ENCODE measurements at regions not wholly inside any gene's neighbourhood (a gene's known extent, or its start where the extent isn't known, plus 50 kb on each side); places are given as distances from the start of the nearest gene placed in this dataset.

DNA sequence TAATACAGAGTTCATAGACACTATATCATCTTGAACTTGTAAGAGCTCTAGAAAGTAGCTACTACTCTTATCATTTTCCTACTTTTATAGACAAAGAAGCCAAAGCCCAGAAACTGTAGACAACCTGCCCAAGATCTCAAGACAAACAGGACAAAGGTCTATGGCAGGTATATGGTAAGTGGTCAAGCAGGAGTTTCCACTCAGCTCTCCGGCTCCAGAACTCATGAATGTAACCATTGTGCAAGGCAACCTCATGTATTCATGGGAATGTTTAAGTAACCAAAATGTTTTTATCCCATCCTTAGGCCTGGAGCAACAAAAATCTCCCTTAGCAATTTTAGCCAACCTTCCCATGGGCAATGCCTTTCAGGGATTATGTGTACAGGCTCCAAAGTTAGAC lies 163.4 kb upstream of the PUM3 start:
- no peak overlapping the region for H3K27ac Mint-ChIP-seq
- no peaks in the 10 kb centered on the region for H3K36me3 Mint-ChIP-seq
- Histone ChIP-seq H3F3A (ENCODE audit: low read depth) (no peaks in the 10 kb centered on the region), H3K27me3 (no peaks in the 10 kb centered on the region), H3K4me1 (no peaks in the 10 kb centered on the region), H3K27ac (no peak overlapping the region), H2AFZ (replicated peaks) (no peak overlapping the region), H4K20me1 (ENCODE audit: low read depth) (no peaks in the 10 kb centered on the region), H3K9ac (no peak overlapping the region), H3K36me3 (no peaks in the 10 kb centered on the region), H3K79me2 (ENCODE audit: low read depth) (no peaks in the 10 kb centered on the region), H3K4me2 (no peak overlapping the region), H3K9me3 (ENCODE audit: low read depth) (no peaks in the 10 kb centered on the region), H3K4me3 (no peak overlapping the region)
- H3K4me3 Mint-ChIP-seq: no peak overlapping the region
- no peaks in the 10 kb centered on the region for H3K9me3 Mint-ChIP-seq
- TF ChIP-seq EZH2phosphoT487 (IDR thresholded peaks at IDR 0.05): no peak
- no peak for TF ChIP-seq CTCF (IDR thresholded peaks at IDR 0.05)
- TF ChIP-seq EZH2 (IDR thresholded peaks at IDR 0.05): no peak
- H3K4me1 Mint-ChIP-seq: peaks cover 3% of the 10 kb centered on the region
- H3K27me3 Mint-ChIP-seq (ENCODE audit: insufficient read depth, low read depth): no peaks in the 10 kb centered on the region
- DNase-seq (ENCODE audit: low spot score): no peak

DNA sequence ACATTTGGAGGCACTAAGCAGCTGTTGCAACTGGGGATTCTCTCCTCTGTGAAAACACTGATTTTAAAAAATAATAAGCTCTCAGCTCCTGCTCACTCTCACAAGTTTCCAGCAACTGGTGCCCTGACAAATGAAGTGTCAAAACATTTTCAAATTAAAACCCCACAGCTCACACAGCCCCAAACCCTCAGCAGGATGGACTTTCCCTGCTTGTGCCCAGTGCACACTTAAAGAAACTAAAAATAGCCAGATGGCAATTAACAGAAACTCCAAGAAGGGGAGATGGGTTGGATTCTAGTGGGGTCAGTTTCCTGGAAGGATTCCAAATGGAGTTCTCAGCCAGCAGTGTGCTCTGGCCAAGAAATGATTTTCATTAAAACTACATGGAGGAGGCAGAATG lies 163.0 kb upstream of the PUM3 start:
- Histone ChIP-seq H3K36me3 (no peaks in the 10 kb centered on the region), H3K79me2 (ENCODE audit: low read depth) (no peaks in the 10 kb centered on the region), H3K27me3 (no peaks in the 10 kb centered on the region), H3K9ac (no peak overlapping the region), H2AFZ (replicated peaks) (no peak overlapping the region), H3K4me1 (no peaks in the 10 kb centered on the region), H3F3A (ENCODE audit: low read depth) (no peaks in the 10 kb centered on the region), H3K9me3 (ENCODE audit: low read depth) (no peaks in the 10 kb centered on the region), H3K4me3 (no peak overlapping the region), H3K27ac (no peak overlapping the region), H4K20me1 (ENCODE audit: low read depth) (no peaks in the 10 kb centered on the region), H3K4me2 (no peak overlapping the region)
- H3K4me1 Mint-ChIP-seq: peaks cover 3% of the 10 kb centered on the region
- no peak overlapping the region for H3K27ac Mint-ChIP-seq
- DNase-seq (ENCODE audit: low spot score): no peak
- no peaks in the 10 kb centered on the region for H3K36me3 Mint-ChIP-seq
- no peaks in the 10 kb centered on the region for H3K9me3 Mint-ChIP-seq
- H3K4me3 Mint-ChIP-seq: no peak overlapping the region
- TF ChIP-seq EZH2 (IDR thresholded peaks at IDR 0.05): no peak
- no peak for TF ChIP-seq CTCF (IDR thresholded peaks at IDR 0.05)
- TF ChIP-seq EZH2phosphoT487 (IDR thresholded peaks at IDR 0.05): no peak
- no peaks in the 10 kb centered on the region for H3K27me3 Mint-ChIP-seq (ENCODE audit: insufficient read depth, low read depth)

DNA sequence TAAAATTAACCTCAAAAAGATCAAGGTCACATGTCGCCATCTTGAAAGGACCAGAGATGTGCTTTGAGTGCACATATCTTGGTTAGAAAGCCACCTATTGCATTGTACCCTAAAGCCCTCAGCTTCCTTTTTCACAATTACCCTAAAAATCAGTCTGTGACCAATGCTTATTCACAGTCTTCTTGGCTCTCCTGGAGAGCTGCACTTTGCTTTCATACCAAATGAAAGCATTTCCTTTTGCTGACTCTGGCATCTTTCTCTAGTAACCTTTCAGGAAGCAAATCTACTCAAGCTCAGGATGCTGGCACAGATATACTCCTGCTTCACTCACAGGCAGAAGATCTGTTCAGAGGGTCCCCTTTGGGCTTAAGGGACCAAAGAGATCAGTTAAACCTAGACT lies 160.7 kb upstream of the PUM3 start:
- TF ChIP-seq EZH2phosphoT487 (IDR thresholded peaks at IDR 0.05): no peak
- no peak for TF ChIP-seq CTCF (IDR thresholded peaks at IDR 0.05)
- H3K4me3 Mint-ChIP-seq: no peak overlapping the region
- Histone ChIP-seq H3K27ac (no peak overlapping the region), H4K20me1 (ENCODE audit: low read depth) (no peaks in the 10 kb centered on the region), H3K36me3 (no peaks in the 10 kb centered on the region), H3K4me1 (no peaks in the 10 kb centered on the region), H3F3A (ENCODE audit: low read depth) (no peaks in the 10 kb centered on the region), H3K9ac (no peak overlapping the region), H3K9me3 (ENCODE audit: low read depth) (no peaks in the 10 kb centered on the region), H3K27me3 (no peaks in the 10 kb centered on the region), H2AFZ (replicated peaks) (no peak overlapping the region), H3K4me3 (no peak overlapping the region), H3K4me2 (no peak overlapping the region), H3K79me2 (ENCODE audit: low read depth) (no peaks in the 10 kb centered on the region)
- DNase-seq (ENCODE audit: low spot score): no peak
- no peaks in the 10 kb centered on the region for H3K36me3 Mint-ChIP-seq
- H3K4me1 Mint-ChIP-seq: peaks cover 3% of the 10 kb centered on the region
- no peaks in the 10 kb centered on the region for H3K27me3 Mint-ChIP-seq (ENCODE audit: insufficient read depth, low read depth)
- no peaks in the 10 kb centered on the region for H3K9me3 Mint-ChIP-seq
- no peak overlapping the region for H3K27ac Mint-ChIP-seq

GRCh38 chr9:3001311-3001710 lies 157.4 kb upstream of the PUM3 start:
- no peak overlapping the region for H3K4me3 ChIP-seq
- no peak overlapping the region for H3K4me3 Mint-ChIP-seq
- H3K4me1 ChIP-seq: no peaks in the 10 kb centered on the region
- peaks cover 2% of the 10 kb centered on the region for H3K4me1 Mint-ChIP-seq
- no peaks in the 10 kb centered on the region for H4K20me1 ChIP-seq (ENCODE audit: low read depth)
- H3K9me3 Mint-ChIP-seq: peaks cover 2% of the 10 kb centered on the region
- no peak overlapping the region for H2AFZ ChIP-seq (replicated peaks)
- no peaks in the 10 kb centered on the region for H3K36me3 ChIP-seq
- no peaks in the 10 kb centered on the region for H3K36me3 Mint-ChIP-seq
- no peak overlapping the region for H3K27ac ChIP-seq
- H3K79me2 ChIP-seq (ENCODE audit: low read depth): no peaks in the 10 kb centered on the region
- no peaks in the 10 kb centered on the region for H3F3A ChIP-seq (ENCODE audit: low read depth)
- DNase-seq (ENCODE audit: low spot score): no peak
- H3K27ac Mint-ChIP-seq: no peak overlapping the region
- H3K9me3 ChIP-seq (ENCODE audit: low read depth): no peaks in the 10 kb centered on the region
- TF ChIP-seq EZH2phosphoT487 (IDR thresholded peaks at IDR 0.05) (no peak), EZH2 (IDR thresholded peaks at IDR 0.05) (no peak), CTCF (IDR thresholded peaks at IDR 0.05) (no peak)
- no peaks in the 10 kb centered on the region for H3K27me3 Mint-ChIP-seq (ENCODE audit: insufficient read depth, low read depth)
- H3K4me2 ChIP-seq: no peak overlapping the region
- H3K9ac ChIP-seq: no peak overlapping the region
- H3K27me3 ChIP-seq: no peaks in the 10 kb centered on the region
